Liver (tissue), 3 donors: ENCODE measurements at regions not wholly inside any gene's neighbourhood (a gene's known extent, or its start where the extent isn't known, plus 50 kb on each side); places are given as distances from the start of the nearest gene placed in this dataset.

Experiments
- CTCF ChIP-seq: fragments of 150-350 bp; IDR thresholded peaks from 2 replicates; pipeline ENCODE4 v1.5.1; 2017; ENCODE audit warnings: improper control_type of control experiment, low read depth, low read length; ENCODE audit not compliant: missing input control
- GABPA ChIP-seq, 2 donors: IDR thresholded peaks in 1 of 2; conservative IDR thresholded peaks in 1 of 2; 2 replicates each; pipeline ENCODE4 v1.6.1; 2016; ENCODE audit warnings: antibody characterized with exemption in 2 of 2, mild to moderate bottlenecking in 1 of 2, moderate library complexity in 1 of 2
- HNF4A ChIP-seq, 2 donors: conservative IDR thresholded peaks; 2 replicates each; pipeline ENCODE4 v1.6.1; 2016; ENCODE audit warnings: antibody characterized with exemption in 2 of 2, mild to moderate bottlenecking in 2 of 2
- NR2F2 ChIP-seq: IDR thresholded peaks from 2 replicates; pipeline ENCODE4 v1.6.1; 2016; ENCODE audit warnings: antibody characterized with exemption
- RAD21 ChIP-seq, 2 donors: IDR thresholded peaks; 2 replicates each; pipeline ENCODE4 v1.6.1; 2016; ENCODE audit warnings: antibody characterized with exemption in 2 of 2, mild to moderate bottlenecking in 2 of 2
- SP1 ChIP-seq: IDR thresholded peaks from 2 replicates; pipeline ENCODE4 v1.6.1; 2018; ENCODE audit warnings: antibody characterized with exemption, mild to moderate bottlenecking
- TAF1 ChIP-seq: conservative IDR thresholded peaks from 2 replicates; pipeline ENCODE4 v1.6.1; 2016; ENCODE audit warnings: antibody characterized with exemption, mild to moderate bottlenecking
- YY1 ChIP-seq: IDR thresholded peaks from 2 replicates; pipeline ENCODE4 v1.6.1; 2016; ENCODE audit warnings: antibody characterized with exemption, mild to moderate bottlenecking
- donor health status: healthy.
- donor health status: healthy.

DNA sequence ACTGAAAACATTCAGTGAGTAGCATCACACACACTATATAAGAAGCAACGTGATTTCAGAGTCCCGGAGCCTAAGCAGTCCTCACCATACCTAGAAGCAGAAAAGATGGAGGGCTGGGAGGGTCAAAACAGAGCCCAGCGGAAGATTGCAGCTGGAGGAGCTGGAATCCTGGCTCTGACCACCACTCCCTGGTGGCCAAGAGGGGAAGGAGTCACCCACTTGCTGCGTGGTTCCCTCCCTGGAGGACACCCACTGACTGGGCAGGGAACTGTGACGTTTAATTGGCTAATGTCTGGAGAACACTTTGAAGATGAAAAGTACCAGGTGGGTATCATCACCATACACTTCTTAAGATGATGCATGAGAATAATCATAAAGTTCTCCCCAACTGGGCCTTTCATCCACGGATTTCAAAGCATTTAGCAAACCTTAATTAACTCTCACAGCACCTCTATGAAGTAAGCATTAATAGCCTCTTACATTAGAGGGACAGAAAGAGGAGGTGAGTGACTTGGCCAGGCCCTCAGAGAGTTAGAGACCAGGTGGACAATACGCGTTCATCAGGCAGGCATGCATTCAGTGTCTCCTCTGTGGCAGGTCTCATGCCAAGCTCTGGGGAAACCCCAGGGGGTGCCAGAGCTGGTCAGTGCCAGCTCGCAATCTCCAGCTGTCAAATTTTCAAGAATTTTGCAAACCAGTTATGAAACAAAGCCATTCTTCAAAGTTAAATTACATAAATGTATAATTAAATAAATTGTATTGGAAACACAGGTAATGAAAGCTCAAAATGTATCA is 137.9 kb downstream of the AXIN2 start:
- TF ChIP-seq CTCF (no peak), RAD21 (IDR thresholded peaks at IDR 0.05) (no peak), TAF1 (no peak), GABPA (IDR thresholded peaks at IDR 0.05 in 1 of 2, conservative IDR thresholded peaks at IDR 0.05 in 1 of 2) (no peak), SP1 (no peak), YY1 (no peak), NR2F2 (no peak), HNF4A (conservative IDR thresholded peaks at IDR 0.05) (no peak)
